Prostate gland (tissue), 2 donors: ENCODE measurements at regions not wholly inside any gene's neighbourhood (a gene's known extent, or its start where the extent isn't known, plus 50 kb on each side); places are given as distances from the start of the nearest gene placed in this dataset.

Experiments used
- DNase-seq: peaks from one replicate; pipeline ENCODE4 v3.0.0-alpha.2; 2019; ENCODE audit warnings: low spot score
- H3K27ac ChIP-seq, 2 donors: fragments of 200-600 bp; sonication (generic); 2 replicates each; pipeline ENCODE4 v1.5.1; 2017 to 2019
- H3K27me3 ChIP-seq: fragments of 200-600 bp; sonication (generic); replicated peaks from 2 replicates; pipeline ENCODE4 v1.5.1; 2019; ENCODE audit not compliant: insufficient read depth
- H3K36me3 ChIP-seq, 2 donors: fragments of 200-600 bp; sonication (generic); 1 replicate in 1 of 2; 2 replicates in 1 of 2; pipeline versions ENCODE4 v1.5.1 to v1.8.1; 2017 to 2019
- H3K4me1 ChIP-seq: fragments of 200-600 bp; sonication (generic); replicated peaks from 2 replicates; pipeline ENCODE4 v1.5.1; 2019
- H3K4me3 ChIP-seq, 2 donors: fragments of 200-600 bp; sonication (generic); 2 replicates each; pipeline ENCODE4 v1.5.1; 2017 to 2019
- H3K9me3 ChIP-seq: fragments of 200-600 bp; sonication (generic); 2 replicates; pipeline ENCODE4 v1.5.1; 2017
- CTCF ChIP-seq, 4 experiments: fragments of 200-600 bp in 2 of 4; fragments of 450-650 bp in 2 of 4; sonication (generic) in 2 of 4; IDR thresholded peaks; 1 replicate in 3 of 4; 2 replicates in 1 of 4; pipeline ENCODE4 v1.5.1; 2016 to 2019; ENCODE audit warnings: antibody characterized with exemption in 4 of 4, mild to moderate bottlenecking in 2 of 4, moderate library complexity in 2 of 4
- POLR2A ChIP-seq: fragments of 450-650 bp; IDR thresholded peaks from one replicate; pipeline ENCODE4 v1.6.1; 2016; ENCODE audit warnings: antibody characterized with exemption, mild to moderate bottlenecking
- POLR2AphosphoS5 ChIP-seq: sonication (generic); formaldehyde crosslinking; IDR thresholded peaks from one replicate; pipeline ENCODE4 v1.6.1; 2017; ENCODE audit warnings: antibody characterized with exemption
- WGBS: methylation state at CpG from one replicate; pipeline ENCODE4 v1.1.5; 2018; 5-methylcytosine and 5-hydroxymethylcytosine counted together
- intact Hi-C: fragments of 100-400 bp; cut with DNase I; formaldehyde crosslinking; loops from one replicate; pipeline ENCODE4 v1.14.2; 2022

GRCh38 chr9:87277346-87277745 lies 220.3 kb upstream of the DAPK1 start:
- TF ChIP-seq POLR2AphosphoS5: no peak
- TF ChIP-seq CTCF (IDR thresholded peaks at IDR 0.05): no peak
- no peak for TF ChIP-seq POLR2A
- no peaks in the 10 kb centered on the region for H3K4me1 ChIP-seq
- 76% methylated on average over 3 of the region's 3 CpGs for WGBS
- DNase-seq: no peak
- no peaks in the 10 kb centered on the region for H3K9me3 ChIP-seq
- H3K36me3 ChIP-seq: no peaks in the 10 kb centered on the region
- H3K4me3 ChIP-seq: no peak overlapping the region
- no peak overlapping the region for H3K27ac ChIP-seq
- intact Hi-C loops: no loop called here
- H3K27me3 ChIP-seq: no peaks in the 10 kb centered on the region

- Histone ChIP-seq H3K4me3 (no peak overlapping the region), H3K27me3 (no peaks in the 10 kb centered on the region), H3K27ac (no peak overlapping the region), H3K4me1 (no peaks in the 10 kb centered on the region), H3K9me3 (no peaks in the 10 kb centered on the region), H3K36me3 (no peaks in the 10 kb centered on the region)
- intact Hi-C loops: no loop called here
- 88% methylated on average over 3 of the region's 3 CpGs for WGBS
- TF ChIP-seq POLR2A (no peak), POLR2AphosphoS5 (no peak), CTCF (IDR thresholded peaks at IDR 0.05) (no peak)
- no peak for DNase-seq
These were observed 218.5 kb upstream of the DAPK1 start for GRCh38 chr9:87278971-87279733.

- DNase-seq: no peak
- no peak for TF ChIP-seq CTCF (IDR thresholded peaks at IDR 0.05)
- no peak for TF ChIP-seq POLR2AphosphoS5
- TF ChIP-seq POLR2A: no peak
- Histone ChIP-seq H3K9me3 (no peaks in the 10 kb centered on the region), H3K36me3 (no peaks in the 10 kb centered on the region), H3K4me1 (peaks cover 5% of the 10 kb centered on the region), H3K4me3 (no peak overlapping the region), H3K27me3 (no peaks in the 10 kb centered on the region), H3K27ac (no peak overlapping the region)
- WGBS: 95% methylated on average over 5 of the region's 5 CpGs
- intact Hi-C loops: no loop called here
These were observed 217.2 kb upstream of the DAPK1 start for GRCh38 chr9:87280421-87280820.

- WGBS: 83% methylated on average over 1 of the region's 1 CpG
These were observed 215.1 kb upstream of the DAPK1 start for GRCh38 chr9:87282538-87282937.

More at GRCh38 chr9:87282538-87282937, 215.1 kb upstream of the DAPK1 start:
- DNase-seq: no peak
- Histone ChIP-seq H3K4me1 (peaks cover 7% of the 10 kb centered on the region), H3K27ac (no peak overlapping the region), H3K9me3 (no peaks in the 10 kb centered on the region), H3K36me3 (no peaks in the 10 kb centered on the region), H3K4me3 (no peak overlapping the region), H3K27me3 (no peaks in the 10 kb centered on the region)
- TF ChIP-seq CTCF (IDR thresholded peaks at IDR 0.05): no peak
- TF ChIP-seq POLR2A: no peak
- TF ChIP-seq POLR2AphosphoS5: no peak
- intact Hi-C loops: no loop called here
